ENCODE measurements at regions not wholly inside any gene's neighbourhood (a gene's known extent, or its start where the extent isn't known, plus 50 kb on each side); places are given as distances from the start of the nearest gene placed in this dataset.
"Not testable (repeated sequence)": the region's sequence is repeated elsewhere in the genome, so short reads cannot be mapped to it uniquely, and the experiment has no call there.

- intact Hi-C loops (cut with DNase I) = no loop called here
- ATAC-seq (peak; percentile 81 to 85), DNase-seq (no peak)
- TF ChIP-seq CTCF (IDR thresholded peaks at IDR 0.05) = peak; percentile 83
- no peaks in the 10 kb centered on the region for H3K36me3 ChIP-seq
- H3K4me3 ChIP-seq = no peak overlapping the region
- H3K27me3 ChIP-seq (ENCODE audit: low read depth) = no peaks in the 10 kb centered on the region
- peaks cover 6% of the 10 kb centered on the region for H3K4me1 ChIP-seq
- H3K27ac ChIP-seq = no peak overlapping the region
- H3K9me3 ChIP-seq = no peaks in the 10 kb centered on the region
Observed at GRCh38 chr1:200488375-200489165, 78.7 kb upstream of the ZNF281 start.

GRCh38 chr1:200487650-200488049 lies 77.8 kb upstream of the ZNF281 start:
- Histone ChIP-seq H3K27me3 (ENCODE audit: low read depth) (no peaks in the 10 kb centered on the region), H3K4me1 (peaks cover 6% of the 10 kb centered on the region), H3K36me3 (no peaks in the 10 kb centered on the region), H3K4me3 (no peak overlapping the region), H3K27ac (no peak overlapping the region), H3K9me3 (no peaks in the 10 kb centered on the region)
- ATAC-seq = peak; percentile 56 to 79
- intact Hi-C loops (cut with DNase I) = no loop called here
- no peak for DNase-seq
- no peak for TF ChIP-seq CTCF (IDR thresholded peaks at IDR 0.05)

GRCh38 chr1:200486634-200487033 lies 76.8 kb upstream of the ZNF281 start:
- DNase-seq = no peak
- Histone ChIP-seq H3K4me3 (no peak overlapping the region), H3K9me3 (no peaks in the 10 kb centered on the region), H3K36me3 (no peaks in the 10 kb centered on the region), H3K27ac (no peak overlapping the region), H3K27me3 (ENCODE audit: low read depth) (no peaks in the 10 kb centered on the region), H3K4me1 (peaks cover 6% of the 10 kb centered on the region)
- intact Hi-C loops (cut with DNase I) = no loop called here
- ATAC-seq = no peak
- no peak for TF ChIP-seq CTCF (IDR thresholded peaks at IDR 0.05)

GRCh38 chr1:200484438-200484946 lies 74.7 kb upstream of the ZNF281 start:
- H3K27ac ChIP-seq; DNase-seq; H3K9me3 ChIP-seq; H3K36me3 ChIP-seq; ATAC-seq; H3K27me3 ChIP-seq (ENCODE audit: low read depth); H3K4me3 ChIP-seq; intact Hi-C loops (cut with DNase I); H3K4me1 ChIP-seq: not testable (repeated sequence)

- no peaks in the 10 kb centered on the region for H3K36me3 ChIP-seq
- H3K27me3 ChIP-seq (ENCODE audit: low read depth) = no peaks in the 10 kb centered on the region
- ATAC-seq (peak; percentile 86 to 89), DNase-seq (no peak)
- no peak for TF ChIP-seq CTCF (IDR thresholded peaks at IDR 0.05)
- H3K4me3 ChIP-seq = no peak overlapping the region
- H3K9me3 ChIP-seq = no peaks in the 10 kb centered on the region
- peaks cover 6% of the 10 kb centered on the region for H3K4me1 ChIP-seq
- intact Hi-C loops (cut with DNase I) = no loop called here
- peak overlapping the region; percentile 14 for H3K27ac ChIP-seq
Observed at GRCh38 chr1:200483491-200484143, 73.8 kb upstream of the ZNF281 start.

GRCh38 chr1:200480964-200481363 lies 71.1 kb upstream of the ZNF281 start:
- Histone ChIP-seq H3K9me3 (no peaks in the 10 kb centered on the region), H3K4me1 (no peaks in the 10 kb centered on the region), H3K27me3 (ENCODE audit: low read depth) (no peaks in the 10 kb centered on the region), H3K27ac (no peak overlapping the region), H3K4me3 (no peak overlapping the region), H3K36me3 (no peaks in the 10 kb centered on the region)
- no peak for ATAC-seq
- no peak for TF ChIP-seq CTCF (IDR thresholded peaks at IDR 0.05)
- no peak for DNase-seq
- intact Hi-C loops (cut with DNase I) = no loop called here

Data from lower lobe of right lung (tissue), 2 donors.